Right lobe of liver (tissue), 4 donors: ENCODE measurements at regions not wholly inside any gene's neighbourhood (a gene's known extent, or its start where the extent isn't known, plus 50 kb on each side); places are given as distances from the start of the nearest gene placed in this dataset.

ENCODE experiments used
- POLR2A ChIP-seq: fragments of 450-650 bp; IDR thresholded peaks from one replicate; pipeline ENCODE4 v1.6.1; 2017; ENCODE audit warnings: antibody characterized with exemption, mild to moderate bottlenecking
- TF ChIP-seq, protein P1 (sequence below), 4 donors: fragments of 200-600 bp in 3 of 4; fragments of 450-650 bp in 1 of 4; IDR thresholded peaks; one replicate each; pipeline versions ENCODE4 v1.5.1 to v1.8.0; 2016 to 2022; ENCODE audit warnings: antibody characterized with exemption in 4 of 4, mild to moderate bottlenecking in 2 of 4
- donor health status: DM: no; HTN: no; CAD: no.
- donor health status: DM: no; HTN: no; CAD: no.
- donor health status: DM: no; HTN: yes; CAD: no.

DNA sequence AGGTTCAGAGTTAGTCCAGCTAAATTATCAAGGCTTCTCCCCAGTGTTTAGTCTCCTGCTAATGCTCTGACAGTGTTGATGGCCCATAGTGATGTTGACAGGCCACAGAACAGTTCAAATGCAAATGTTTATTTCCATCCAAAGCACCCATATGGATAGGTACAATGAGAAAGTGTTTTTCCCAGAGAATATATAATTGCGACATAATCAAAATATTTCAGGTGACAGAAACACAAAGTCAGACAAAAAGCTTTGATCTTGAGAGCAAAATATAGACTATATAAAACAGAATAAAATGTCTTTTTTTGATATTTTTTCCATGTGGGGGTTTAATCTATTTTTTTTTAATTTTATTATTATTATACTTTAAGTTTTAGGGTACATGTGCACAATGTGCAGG lies 642.3 kb upstream of the SEMA3D start:
- TF ChIP-seq, protein P1, sequence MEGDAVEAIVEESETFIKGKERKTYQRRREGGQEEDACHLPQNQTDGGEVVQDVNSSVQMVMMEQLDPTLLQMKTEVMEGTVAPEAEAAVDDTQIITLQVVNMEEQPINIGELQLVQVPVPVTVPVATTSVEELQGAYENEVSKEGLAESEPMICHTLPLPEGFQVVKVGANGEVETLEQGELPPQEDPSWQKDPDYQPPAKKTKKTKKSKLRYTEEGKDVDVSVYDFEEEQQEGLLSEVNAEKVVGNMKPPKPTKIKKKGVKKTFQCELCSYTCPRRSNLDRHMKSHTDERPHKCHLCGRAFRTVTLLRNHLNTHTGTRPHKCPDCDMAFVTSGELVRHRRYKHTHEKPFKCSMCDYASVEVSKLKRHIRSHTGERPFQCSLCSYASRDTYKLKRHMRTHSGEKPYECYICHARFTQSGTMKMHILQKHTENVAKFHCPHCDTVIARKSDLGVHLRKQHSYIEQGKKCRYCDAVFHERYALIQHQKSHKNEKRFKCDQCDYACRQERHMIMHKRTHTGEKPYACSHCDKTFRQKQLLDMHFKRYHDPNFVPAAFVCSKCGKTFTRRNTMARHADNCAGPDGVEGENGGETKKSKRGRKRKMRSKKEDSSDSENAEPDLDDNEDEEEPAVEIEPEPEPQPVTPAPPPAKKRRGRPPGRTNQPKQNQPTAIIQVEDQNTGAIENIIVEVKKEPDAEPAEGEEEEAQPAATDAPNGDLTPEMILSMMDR (IDR thresholded peaks at IDR 0.05), result no peak
- TF ChIP-seq POLR2A, result no peak
